GM23338 (cell line): ENCODE measurements at regions not wholly inside any gene's neighbourhood (a gene's known extent, or its start where the extent isn't known, plus 50 kb on each side); places are given as distances from the start of the nearest gene placed in this dataset.

ENCODE experiments used
- ATAC-seq: fragments of 200-7000 bp; cut with Tn5 transposase; 3 replicates; pipeline ENCODE4 v1.9.1; 2020
- DNase-seq: peaks from one replicate; pipeline ENCODE4 v3.0.0-alpha.2; 2015; ENCODE audit warnings: low spot score
- H2AFZ ChIP-seq: fragments of 200-600 bp; sonication (generic); 2 replicates; pipeline ENCODE4 v1.8.0; 2016; ENCODE audit warnings: antibody characterized with exemption, mild to moderate bottlenecking, moderate library complexity
- H3F3A ChIP-seq: fragments of 200-600 bp; sonication (generic); replicated peaks from 2 replicates; pipeline ENCODE4 v1.8.0; 2017; ENCODE audit warnings: antibody characterized with exemption, mixed run types, low read depth
- H3K27ac ChIP-seq: fragments of 200-600 bp; sonication (generic); 2 replicates; pipeline ENCODE4 v1.6.1; 2016; ENCODE audit warnings: low read depth
- H3K27me3 ChIP-seq: fragments of 200-600 bp; sonication (generic); 2 replicates; pipeline ENCODE4 v1.8.0; 2016; ENCODE audit warnings: mild to moderate bottlenecking, mixed run types, moderate library complexity; ENCODE audit not compliant: insufficient read depth
- H3K36me3 ChIP-seq: fragments of 200-600 bp; sonication (generic); 2 replicates; pipeline ENCODE4 v1.8.0; 2016; ENCODE audit warnings: mild to moderate bottlenecking; ENCODE audit not compliant: insufficient read depth
- H3K4me1 ChIP-seq: fragments of 200-600 bp; sonication (generic); 2 replicates; pipeline ENCODE4 v1.8.0; 2016; ENCODE audit warnings: mild to moderate bottlenecking, moderate library complexity; ENCODE audit not compliant: insufficient read depth
- H3K4me2 ChIP-seq: fragments of 200-600 bp; sonication (generic); 2 replicates; pipeline ENCODE4 v1.7.1; 2017; ENCODE audit warnings: mixed run types
- H3K4me3 ChIP-seq: fragments of 200-600 bp; sonication (generic); 2 replicates; pipeline ENCODE4 v1.6.1; 2016; ENCODE audit warnings: mixed run types
- H3K79me2 ChIP-seq: fragments of 200-600 bp; sonication (generic); replicated peaks from 2 replicates; pipeline ENCODE4 v1.8.0; 2017; ENCODE audit warnings: mild to moderate bottlenecking; ENCODE audit not compliant: insufficient read depth
- H3K9me2 ChIP-seq: fragments of 200-600 bp; sonication (generic); 2 replicates; pipeline ENCODE4 v1.8.0; 2017; ENCODE audit not compliant: insufficient read depth
- H4K20me1 ChIP-seq: fragments of 200-600 bp; sonication (generic); replicated peaks from 2 replicates; pipeline ENCODE4 v1.8.0; 2017; ENCODE audit warnings: mild to moderate bottlenecking; ENCODE audit not compliant: insufficient read depth
- H3K27ac Mint-ChIP-seq: 2 replicates; pipeline ENCODE4 v1.8.0; 2020; ENCODE audit warnings: inconsistent platforms, mild to moderate bottlenecking, moderate library complexity, mixed read lengths
- H3K27me3 Mint-ChIP-seq: 3 replicates; pipeline ENCODE4 v1.8.0; 2022; ENCODE audit warnings: low read depth, mild to moderate bottlenecking, moderate library complexity, mixed read lengths, inconsistent platforms; ENCODE audit not compliant: insufficient read depth, poor library complexity
- H3K36me3 Mint-ChIP-seq: 3 replicates; pipeline ENCODE4 v1.8.0; 2021; ENCODE audit warnings: low read depth, mild to moderate bottlenecking, inconsistent platforms, moderate library complexity, mixed read lengths
- H3K4me1 Mint-ChIP-seq: 3 replicates; pipeline ENCODE4 v1.8.0; 2020; ENCODE audit warnings: mild to moderate bottlenecking, inconsistent platforms, mixed read lengths
- H3K4me3 Mint-ChIP-seq: 3 replicates; pipeline ENCODE4 v1.8.0; 2021; ENCODE audit warnings: moderate library complexity, mild to moderate bottlenecking, inconsistent platforms, mixed read lengths
- H3K9me3 Mint-ChIP-seq: 3 replicates; pipeline ENCODE4 v1.8.0; 2020; ENCODE audit warnings: moderate library complexity, mild to moderate bottlenecking, inconsistent platforms, mixed read lengths
- CREB1 ChIP-seq: fragments of 250-450 bp; sonication (Bioruptor Pico); IDR thresholded peaks from 2 replicates; pipeline ENCODE4 v1.5.0; 2020; ENCODE audit warnings: low read depth, mild to moderate bottlenecking, moderate library complexity
- EZH2 ChIP-seq: fragments of 200-600 bp; sonication (generic); IDR thresholded peaks from one replicate; pipeline ENCODE4 v1.8.0; 2017; ENCODE audit warnings: antibody characterized with exemption, mild to moderate bottlenecking, low read depth; ENCODE audit not compliant: unreplicated experiment
- JUNB ChIP-seq: IDR thresholded peaks from one replicate; pipeline ENCODE4 v1.6.1; 2016; ENCODE audit warnings: antibody characterized with exemption; ENCODE audit not compliant: unreplicated experiment
- NANOG ChIP-seq: IDR thresholded peaks from 2 replicates; pipeline ENCODE4 v1.6.1; 2016; ENCODE audit warnings: antibody characterized with exemption, borderline replicate concordance
- POLR2AphosphoS5 ChIP-seq: IDR thresholded peaks from 2 replicates; pipeline ENCODE4 v1.6.1; 2016; ENCODE audit warnings: antibody characterized with exemption, low read depth
- STAT1 ChIP-seq: IDR thresholded peaks from one replicate; pipeline ENCODE4 v1.6.1; 2016; ENCODE audit warnings: antibody characterized with exemption; ENCODE audit not compliant: unreplicated experiment
- ZNF114 ChIP-seq: fragments of 250-450 bp; sonication (Bioruptor Pico); IDR thresholded peaks from 2 replicates; pipeline ENCODE4 v1.5.0; 2020; ENCODE audit warnings: mild to moderate bottlenecking, moderate library complexity
- ZNF331 ChIP-seq: fragments of 250-450 bp; sonication (Bioruptor Pico); IDR thresholded peaks from 2 replicates; pipeline ENCODE4 v1.5.0; 2020; ENCODE audit warnings: low read depth, mild to moderate bottlenecking, moderate library complexity
- TF ChIP-seq, protein P1 (sequence below): fragments of 250-450 bp; sonication (Bioruptor Pico); IDR thresholded peaks from 2 replicates; pipeline ENCODE4 v1.5.0; 2020; ENCODE audit warnings: mild to moderate bottlenecking, moderate library complexity
- TF ChIP-seq, protein P2 (sequence below): IDR thresholded peaks from one replicate; pipeline ENCODE4 v1.6.1; 2018; ENCODE audit warnings: antibody characterized with exemption; ENCODE audit not compliant: unreplicated experiment
- TF ChIP-seq, protein P3 (sequence below), 2 experiments: fragments of 200-600 bp in 1 of 2; sonication (generic) in 1 of 2; conservative IDR thresholded peaks; 2 replicates each; pipeline versions ENCODE4 v1.5.1 to v1.6.1; 2016 to 2017; ENCODE audit warnings: antibody characterized with exemption in 2 of 2, low read depth in 2 of 2, mild to moderate bottlenecking in 2 of 2, moderate library complexity in 1 of 2
- TF ChIP-seq, protein P4 (sequence below): IDR thresholded peaks from 2 replicates; pipeline ENCODE4 v1.6.1; 2016; ENCODE audit warnings: antibody characterized with exemption

DNA sequence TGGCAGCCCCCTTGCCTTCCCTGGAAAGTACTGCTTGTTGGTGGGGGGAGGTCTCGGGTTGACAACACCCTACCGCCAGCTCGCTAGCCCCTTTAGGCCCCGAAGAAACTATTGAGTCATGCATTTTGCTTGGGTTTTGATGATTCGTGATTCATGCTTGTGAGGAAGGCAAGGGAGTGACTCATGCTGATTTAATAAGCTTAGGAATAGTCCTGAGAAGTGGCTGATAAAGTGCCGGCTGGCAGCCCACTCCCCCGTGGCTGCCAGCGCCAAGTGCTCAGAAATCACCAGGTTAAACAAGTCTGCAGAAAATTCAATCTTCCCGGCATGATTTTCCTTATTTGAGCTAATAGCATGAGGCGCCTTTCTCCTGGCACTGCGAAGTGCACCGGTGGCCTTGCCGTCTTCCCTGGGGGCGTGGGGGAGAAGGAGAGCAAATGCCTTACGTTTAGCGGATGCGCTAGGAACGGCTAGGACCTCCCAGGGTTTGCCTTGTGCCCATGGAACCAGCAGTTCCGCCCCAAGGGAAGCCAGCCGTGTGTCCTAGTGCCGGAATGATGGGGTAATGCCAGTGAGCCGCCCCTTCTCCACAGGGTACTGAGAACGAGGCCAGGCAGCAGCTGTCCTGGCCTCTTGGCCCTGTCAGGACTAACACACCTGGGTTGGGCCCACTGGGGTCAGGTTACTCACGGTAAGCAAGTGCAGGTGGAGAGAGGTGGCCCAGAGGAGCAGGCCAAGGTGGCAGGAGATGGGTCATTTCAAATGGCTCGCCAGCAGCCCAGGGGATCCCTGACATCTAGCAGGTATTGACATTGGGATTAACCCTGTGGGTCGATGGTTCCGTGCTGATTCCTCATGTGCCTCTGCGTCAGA, 151.9 kb downstream of the MACROH2A1 start (continued):
- TF ChIP-seq, protein P1, sequence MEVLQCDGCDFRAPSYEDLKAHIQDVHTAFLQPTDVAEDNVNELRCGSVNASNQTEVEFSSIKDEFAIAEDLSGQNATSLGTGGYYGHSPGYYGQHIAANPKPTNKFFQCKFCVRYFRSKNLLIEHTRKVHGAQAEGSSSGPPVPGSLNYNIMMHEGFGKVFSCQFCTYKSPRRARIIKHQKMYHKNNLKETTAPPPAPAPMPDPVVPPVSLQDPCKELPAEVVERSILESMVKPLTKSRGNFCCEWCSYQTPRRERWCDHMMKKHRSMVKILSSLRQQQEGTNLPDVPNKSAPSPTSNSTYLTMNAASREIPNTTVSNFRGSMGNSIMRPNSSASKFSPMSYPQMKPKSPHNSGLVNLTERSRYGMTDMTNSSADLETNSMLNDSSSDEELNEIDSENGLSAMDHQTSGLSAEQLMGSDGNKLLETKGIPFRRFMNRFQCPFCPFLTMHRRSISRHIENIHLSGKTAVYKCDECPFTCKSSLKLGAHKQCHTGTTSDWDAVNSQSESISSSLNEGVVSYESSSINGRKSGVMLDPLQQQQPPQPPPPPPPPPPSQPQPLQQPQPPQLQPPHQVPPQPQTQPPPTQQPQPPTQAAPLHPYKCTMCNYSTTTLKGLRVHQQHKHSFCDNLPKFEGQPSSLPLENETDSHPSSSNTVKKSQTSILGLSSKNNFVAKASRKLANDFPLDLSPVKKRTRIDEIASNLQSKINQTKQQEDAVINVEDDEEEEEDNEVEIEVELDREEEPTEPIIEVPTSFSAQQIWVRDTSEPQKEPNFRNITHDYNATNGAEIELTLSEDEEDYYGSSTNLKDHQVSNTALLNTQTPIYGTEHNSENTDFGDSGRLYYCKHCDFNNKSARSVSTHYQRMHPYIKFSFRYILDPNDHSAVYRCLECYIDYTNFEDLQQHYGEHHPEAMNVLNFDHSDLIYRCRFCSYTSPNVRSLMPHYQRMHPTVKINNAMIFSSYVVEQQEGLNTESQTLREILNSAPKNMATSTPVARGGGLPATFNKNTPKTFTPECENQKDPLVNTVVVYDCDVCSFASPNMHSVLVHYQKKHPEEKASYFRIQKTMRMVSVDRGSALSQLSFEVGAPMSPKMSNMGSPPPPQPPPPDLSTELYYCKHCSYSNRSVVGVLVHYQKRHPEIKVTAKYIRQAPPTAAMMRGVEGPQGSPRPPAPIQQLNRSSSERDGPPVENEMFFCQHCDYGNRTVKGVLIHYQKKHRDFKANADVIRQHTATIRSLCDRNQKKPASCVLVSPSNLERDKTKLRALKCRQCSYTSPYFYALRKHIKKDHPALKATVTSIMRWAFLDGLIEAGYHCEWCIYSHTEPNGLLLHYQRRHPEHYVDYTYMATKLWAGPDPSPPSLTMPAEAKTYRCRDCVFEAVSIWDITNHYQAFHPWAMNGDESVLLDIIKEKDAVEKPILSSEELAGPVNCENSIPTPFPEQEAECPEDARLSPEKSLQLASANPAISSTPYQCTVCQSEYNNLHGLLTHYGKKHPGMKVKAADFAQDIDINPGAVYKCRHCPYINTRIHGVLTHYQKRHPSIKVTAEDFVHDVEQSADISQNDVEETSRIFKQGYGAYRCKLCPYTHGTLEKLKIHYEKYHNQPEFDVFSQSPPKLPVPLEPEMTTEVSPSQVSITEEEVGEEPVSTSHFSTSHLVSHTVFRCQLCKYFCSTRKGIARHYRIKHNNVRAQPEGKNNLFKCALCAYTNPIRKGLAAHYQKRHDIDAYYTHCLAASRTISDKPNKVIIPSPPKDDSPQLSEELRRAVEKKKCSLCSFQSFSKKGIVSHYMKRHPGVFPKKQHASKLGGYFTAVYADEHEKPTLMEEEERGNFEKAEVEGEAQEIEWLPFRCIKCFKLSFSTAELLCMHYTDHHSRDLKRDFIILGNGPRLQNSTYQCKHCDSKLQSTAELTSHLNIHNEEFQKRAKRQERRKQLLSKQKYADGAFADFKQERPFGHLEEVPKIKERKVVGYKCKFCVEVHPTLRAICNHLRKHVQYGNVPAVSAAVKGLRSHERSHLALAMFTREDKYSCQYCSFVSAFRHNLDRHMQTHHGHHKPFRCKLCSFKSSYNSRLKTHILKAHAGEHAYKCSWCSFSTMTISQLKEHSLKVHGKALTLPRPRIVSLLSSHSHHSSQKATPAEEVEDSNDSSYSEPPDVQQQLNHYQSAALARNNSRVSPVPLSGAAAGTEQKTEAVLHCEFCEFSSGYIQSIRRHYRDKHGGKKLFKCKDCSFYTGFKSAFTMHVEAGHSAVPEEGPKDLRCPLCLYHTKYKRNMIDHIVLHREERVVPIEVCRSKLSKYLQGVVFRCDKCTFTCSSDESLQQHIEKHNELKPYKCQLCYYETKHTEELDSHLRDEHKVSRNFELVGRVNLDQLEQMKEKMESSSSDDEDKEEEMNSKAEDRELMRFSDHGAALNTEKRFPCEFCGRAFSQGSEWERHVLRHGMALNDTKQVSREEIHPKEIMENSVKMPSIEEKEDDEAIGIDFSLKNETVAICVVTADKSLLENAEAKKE (CRISPR knock-in tag) = no peak

DNA sequence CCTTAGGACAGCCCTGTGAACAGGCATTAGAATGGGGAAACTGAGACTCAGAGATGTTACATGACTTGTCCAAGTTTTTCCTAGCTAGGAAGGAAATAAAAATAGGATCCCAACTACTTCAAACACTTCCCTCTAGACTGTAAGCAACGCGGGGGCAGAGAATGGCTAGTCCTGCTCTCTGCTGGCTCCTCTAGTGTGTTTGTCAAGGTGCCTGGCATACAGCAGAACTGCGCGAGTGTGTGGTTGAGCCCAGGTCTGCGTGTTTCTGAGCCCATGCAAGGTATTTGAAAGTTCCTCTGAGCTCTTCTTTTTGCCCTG, 152.5 kb downstream of the MACROH2A1 start:
- H3K27me3 ChIP-seq = no peaks in the 10 kb centered on the region
- ATAC-seq (no peak), DNase-seq (no peak)
- no peak overlapping the region for H3K4me2 ChIP-seq
- H3F3A ChIP-seq = no peaks in the 10 kb centered on the region
- Mint-ChIP-seq H3K4me1 (peaks cover 6% of the 10 kb centered on the region; the same call in 2 of the 3 replicates), H3K4me3 (no peak overlapping the region), H3K27ac (no peak overlapping the region; the same call in 1 of the 2 replicates), H3K36me3 (no peaks in the 10 kb centered on the region; the same call in 2 of the 3 replicates), H3K27me3 (peaks cover 14% of the 10 kb centered on the region), H3K9me3 (no peaks in the 10 kb centered on the region)
- H4K20me1 ChIP-seq = no peaks in the 10 kb centered on the region
- no peak overlapping the region for H2AFZ ChIP-seq
- no peaks in the 10 kb centered on the region for H3K4me1 ChIP-seq
- H3K27ac ChIP-seq = no peak overlapping the region
- no peaks in the 10 kb centered on the region for H3K36me3 ChIP-seq
- H3K4me3 ChIP-seq = no peak overlapping the region
- H3K9me2 ChIP-seq = no peaks in the 10 kb centered on the region
- H3K79me2 ChIP-seq = no peaks in the 10 kb centered on the region
- no peak for TF ChIP-seq CREB1
- TF ChIP-seq, protein P2, sequence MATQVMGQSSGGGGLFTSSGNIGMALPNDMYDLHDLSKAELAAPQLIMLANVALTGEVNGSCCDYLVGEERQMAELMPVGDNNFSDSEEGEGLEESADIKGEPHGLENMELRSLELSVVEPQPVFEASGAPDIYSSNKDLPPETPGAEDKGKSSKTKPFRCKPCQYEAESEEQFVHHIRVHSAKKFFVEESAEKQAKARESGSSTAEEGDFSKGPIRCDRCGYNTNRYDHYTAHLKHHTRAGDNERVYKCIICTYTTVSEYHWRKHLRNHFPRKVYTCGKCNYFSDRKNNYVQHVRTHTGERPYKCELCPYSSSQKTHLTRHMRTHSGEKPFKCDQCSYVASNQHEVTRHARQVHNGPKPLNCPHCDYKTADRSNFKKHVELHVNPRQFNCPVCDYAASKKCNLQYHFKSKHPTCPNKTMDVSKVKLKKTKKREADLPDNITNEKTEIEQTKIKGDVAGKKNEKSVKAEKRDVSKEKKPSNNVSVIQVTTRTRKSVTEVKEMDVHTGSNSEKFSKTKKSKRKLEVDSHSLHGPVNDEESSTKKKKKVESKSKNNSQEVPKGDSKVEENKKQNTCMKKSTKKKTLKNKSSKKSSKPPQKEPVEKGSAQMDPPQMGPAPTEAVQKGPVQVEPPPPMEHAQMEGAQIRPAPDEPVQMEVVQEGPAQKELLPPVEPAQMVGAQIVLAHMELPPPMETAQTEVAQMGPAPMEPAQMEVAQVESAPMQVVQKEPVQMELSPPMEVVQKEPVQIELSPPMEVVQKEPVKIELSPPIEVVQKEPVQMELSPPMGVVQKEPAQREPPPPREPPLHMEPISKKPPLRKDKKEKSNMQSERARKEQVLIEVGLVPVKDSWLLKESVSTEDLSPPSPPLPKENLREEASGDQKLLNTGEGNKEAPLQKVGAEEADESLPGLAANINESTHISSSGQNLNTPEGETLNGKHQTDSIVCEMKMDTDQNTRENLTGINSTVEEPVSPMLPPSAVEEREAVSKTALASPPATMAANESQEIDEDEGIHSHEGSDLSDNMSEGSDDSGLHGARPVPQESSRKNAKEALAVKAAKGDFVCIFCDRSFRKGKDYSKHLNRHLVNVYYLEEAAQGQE = no peak
- no peak for TF ChIP-seq ZNF114 (CRISPR knock-in tag)
- TF ChIP-seq, protein P3, sequence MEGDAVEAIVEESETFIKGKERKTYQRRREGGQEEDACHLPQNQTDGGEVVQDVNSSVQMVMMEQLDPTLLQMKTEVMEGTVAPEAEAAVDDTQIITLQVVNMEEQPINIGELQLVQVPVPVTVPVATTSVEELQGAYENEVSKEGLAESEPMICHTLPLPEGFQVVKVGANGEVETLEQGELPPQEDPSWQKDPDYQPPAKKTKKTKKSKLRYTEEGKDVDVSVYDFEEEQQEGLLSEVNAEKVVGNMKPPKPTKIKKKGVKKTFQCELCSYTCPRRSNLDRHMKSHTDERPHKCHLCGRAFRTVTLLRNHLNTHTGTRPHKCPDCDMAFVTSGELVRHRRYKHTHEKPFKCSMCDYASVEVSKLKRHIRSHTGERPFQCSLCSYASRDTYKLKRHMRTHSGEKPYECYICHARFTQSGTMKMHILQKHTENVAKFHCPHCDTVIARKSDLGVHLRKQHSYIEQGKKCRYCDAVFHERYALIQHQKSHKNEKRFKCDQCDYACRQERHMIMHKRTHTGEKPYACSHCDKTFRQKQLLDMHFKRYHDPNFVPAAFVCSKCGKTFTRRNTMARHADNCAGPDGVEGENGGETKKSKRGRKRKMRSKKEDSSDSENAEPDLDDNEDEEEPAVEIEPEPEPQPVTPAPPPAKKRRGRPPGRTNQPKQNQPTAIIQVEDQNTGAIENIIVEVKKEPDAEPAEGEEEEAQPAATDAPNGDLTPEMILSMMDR (conservative IDR thresholded peaks at IDR 0.05; ENCODE audit: low read depth in 2 of 2) = no peak
- no peak for TF ChIP-seq ZNF331 (CRISPR knock-in tag)
- TF ChIP-seq POLR2AphosphoS5 = no peak
- TF ChIP-seq NANOG = no peak
- no peak for TF ChIP-seq EZH2
- no peak for TF ChIP-seq STAT1
- TF ChIP-seq, protein P4, sequence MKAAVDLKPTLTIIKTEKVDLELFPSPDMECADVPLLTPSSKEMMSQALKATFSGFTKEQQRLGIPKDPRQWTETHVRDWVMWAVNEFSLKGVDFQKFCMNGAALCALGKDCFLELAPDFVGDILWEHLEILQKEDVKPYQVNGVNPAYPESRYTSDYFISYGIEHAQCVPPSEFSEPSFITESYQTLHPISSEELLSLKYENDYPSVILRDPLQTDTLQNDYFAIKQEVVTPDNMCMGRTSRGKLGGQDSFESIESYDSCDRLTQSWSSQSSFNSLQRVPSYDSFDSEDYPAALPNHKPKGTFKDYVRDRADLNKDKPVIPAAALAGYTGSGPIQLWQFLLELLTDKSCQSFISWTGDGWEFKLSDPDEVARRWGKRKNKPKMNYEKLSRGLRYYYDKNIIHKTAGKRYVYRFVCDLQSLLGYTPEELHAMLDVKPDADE = no peak
- no peak for TF ChIP-seq JUNB
